ENCODE measurements at regions not wholly inside any gene's neighbourhood (a gene's known extent, or its start where the extent isn't known, plus 50 kb on each side); places are given as distances from the start of the nearest gene placed in this dataset.

GRCh38 chr12:69136931-69137613 lies 102.3 kb upstream of the CPSF6 start:
- 84 to 85% methylated on average over 2 of the region's 2 CpGs for WGBS, 2 donors
- H3K36me3 ChIP-seq (ENCODE audit: control insufficient read depth in 1 of 2, insufficient read depth in 2 of 2, low read length in 1 of 2) = no peaks in the 10 kb centered on the region
- no peak overlapping the region for H3K4me3 ChIP-seq (ENCODE audit: low read length in 2 of 2)
- H3K9me3 ChIP-seq (ENCODE audit: control insufficient read depth, low read length) = peaks cover 4% of the 10 kb centered on the region
- DNase-seq (no peak), ATAC-seq (ENCODE audit: low FRiP score) (no peak)
- no peaks in the 10 kb centered on the region for H3K27me3 ChIP-seq (ENCODE audit: control insufficient read depth in 1 of 2, insufficient read depth in 2 of 2, low read length in 1 of 2)
- intact Hi-C loops (cut with DNase I) = no loop called here
- H3K27ac ChIP-seq (ENCODE audit: low read depth in 1 of 2, low read length in 2 of 2) = no peak overlapping the region
- no peaks in the 10 kb centered on the region for H3K4me1 ChIP-seq (ENCODE audit: control insufficient read depth in 1 of 2, insufficient read depth in 2 of 2, low read length in 2 of 2)

- Histone ChIP-seq H3K4me3 (ENCODE audit: low read length in 2 of 2) (no peak overlapping the region), H3K27ac (ENCODE audit: low read depth in 1 of 2, low read length in 2 of 2) (no peak overlapping the region), H3K4me1 (ENCODE audit: control insufficient read depth in 1 of 2, insufficient read depth in 2 of 2, low read length in 2 of 2) (no peaks in the 10 kb centered on the region), H3K9me3 (ENCODE audit: control insufficient read depth, low read length) (peaks cover 4% of the 10 kb centered on the region), H3K36me3 (ENCODE audit: control insufficient read depth in 1 of 2, insufficient read depth in 2 of 2, low read length in 1 of 2) (no peaks in the 10 kb centered on the region), H3K27me3 (ENCODE audit: control insufficient read depth in 1 of 2, insufficient read depth in 2 of 2, low read length in 1 of 2) (no peaks in the 10 kb centered on the region)
- DNase-seq (no peak), ATAC-seq (ENCODE audit: low FRiP score) (no peak)
- WGBS, 2 donors = 58 to 70% methylated on average over 2 of the region's 2 CpGs
- intact Hi-C loops (cut with DNase I) = no loop called here
Measured at GRCh38 chr12:69141074-69141473, 98.3 kb upstream of the CPSF6 start.

- no peak for DNase-seq
- Histone ChIP-seq H3K4me1 (ENCODE audit: control insufficient read depth in 1 of 2, insufficient read depth in 2 of 2, low read length in 2 of 2) (no peaks in the 10 kb centered on the region), H3K27me3 (ENCODE audit: control insufficient read depth in 1 of 2, insufficient read depth in 2 of 2, low read length in 1 of 2) (no peaks in the 10 kb centered on the region), H3K27ac (ENCODE audit: low read depth in 1 of 2, low read length in 2 of 2) (no peak overlapping the region), H3K9me3 (ENCODE audit: control insufficient read depth, low read length) (no peaks in the 10 kb centered on the region), H3K4me3 (ENCODE audit: low read length in 2 of 2) (no peak overlapping the region), H3K36me3 (ENCODE audit: control insufficient read depth in 1 of 2, insufficient read depth in 2 of 2, low read length in 1 of 2) (no peaks in the 10 kb centered on the region)
- 49% methylated on average over 2 of the region's 2 CpGs for WGBS, 2 donors
- intact Hi-C loops (cut with DNase I) = no loop called here
- no peak for ATAC-seq (ENCODE audit: low FRiP score)
Measured at GRCh38 chr12:69149270-69149669, 90.1 kb upstream of the CPSF6 start.

- H3K27ac ChIP-seq (ENCODE audit: low read depth in 1 of 2, low read length in 2 of 2) = no peak overlapping the region
- no peaks in the 10 kb centered on the region for H3K27me3 ChIP-seq (ENCODE audit: control insufficient read depth in 1 of 2, insufficient read depth in 2 of 2, low read length in 1 of 2)
- no peaks in the 10 kb centered on the region for H3K4me1 ChIP-seq (ENCODE audit: control insufficient read depth in 1 of 2, insufficient read depth in 2 of 2, low read length in 2 of 2)
- intact Hi-C loops (cut with DNase I) = loop anchor here in 1 of 2 donors (5.0 kb wide), 1 partner anchor 102 kb away; no protein-coding TSS in a partner anchor
- no peak for ATAC-seq (ENCODE audit: low FRiP score)
- no peaks in the 10 kb centered on the region for H3K9me3 ChIP-seq (ENCODE audit: control insufficient read depth, low read length)
- no peak for DNase-seq
- WGBS, 2 donors = 57 to 64% methylated on average over 4 of the region's 4 CpGs
- no peak overlapping the region for H3K4me3 ChIP-seq (ENCODE audit: low read length in 2 of 2)
- no peaks in the 10 kb centered on the region for H3K36me3 ChIP-seq (ENCODE audit: control insufficient read depth in 1 of 2, insufficient read depth in 2 of 2, low read length in 1 of 2)
Measured at GRCh38 chr12:69150083-69150795, 89.1 kb upstream of the CPSF6 start.

- DNase-seq = no peak
- no peak for ATAC-seq (ENCODE audit: low FRiP score)
- Histone ChIP-seq H3K4me1 (ENCODE audit: control insufficient read depth in 1 of 2, insufficient read depth in 2 of 2, low read length in 2 of 2) (no peaks in the 10 kb centered on the region), H3K9me3 (ENCODE audit: control insufficient read depth, low read length) (no peaks in the 10 kb centered on the region), H3K36me3 (ENCODE audit: control insufficient read depth in 1 of 2, insufficient read depth in 2 of 2, low read length in 1 of 2) (no peaks in the 10 kb centered on the region), H3K27ac (ENCODE audit: low read depth in 1 of 2, low read length in 2 of 2) (no peak overlapping the region), H3K27me3 (ENCODE audit: control insufficient read depth in 1 of 2, insufficient read depth in 2 of 2, low read length in 1 of 2) (no peaks in the 10 kb centered on the region), H3K4me3 (ENCODE audit: low read length in 2 of 2) (no peak overlapping the region)
- WGBS, 2 donors = 20 to 26% methylated on average over 2 of the region's 2 CpGs
- intact Hi-C loops (cut with DNase I) = loop anchor here in 1 of 2 donors (5.0 kb wide), 1 partner anchor 102 kb away; no protein-coding TSS in a partner anchor
Measured at GRCh38 chr12:69150796-69151127, 88.6 kb upstream of the CPSF6 start.

GRCh38 chr12:69151254-69151764 lies 88.1 kb upstream of the CPSF6 start:
- Histone ChIP-seq H3K4me1 (ENCODE audit: control insufficient read depth in 1 of 2, insufficient read depth in 2 of 2, low read length in 2 of 2) (no peaks in the 10 kb centered on the region), H3K36me3 (ENCODE audit: control insufficient read depth in 1 of 2, insufficient read depth in 2 of 2, low read length in 1 of 2) (no peaks in the 10 kb centered on the region), H3K27ac (ENCODE audit: low read depth in 1 of 2, low read length in 2 of 2) (no peak overlapping the region), H3K27me3 (ENCODE audit: control insufficient read depth in 1 of 2, insufficient read depth in 2 of 2, low read length in 1 of 2) (no peaks in the 10 kb centered on the region), H3K9me3 (ENCODE audit: control insufficient read depth, low read length) (no peaks in the 10 kb centered on the region), H3K4me3 (ENCODE audit: low read length in 2 of 2) (no peak overlapping the region)
- WGBS, 2 donors = 35 to 39% methylated on average over 7 of the region's 7 CpGs
- DNase-seq (no peak), ATAC-seq (ENCODE audit: low FRiP score) (no peak)
- intact Hi-C loops (cut with DNase I) = loop anchor here in 1 of 2 donors (5.0 kb wide), 1 partner anchor 101 kb away; no protein-coding TSS in a partner anchor

- H3K4me1 ChIP-seq (ENCODE audit: control insufficient read depth in 1 of 2, insufficient read depth in 2 of 2, low read length in 2 of 2) = no peaks in the 10 kb centered on the region
- no peaks in the 10 kb centered on the region for H3K27me3 ChIP-seq (ENCODE audit: control insufficient read depth in 1 of 2, insufficient read depth in 2 of 2, low read length in 1 of 2)
- 3 to 5% methylated on average over 7 of the region's 7 CpGs for WGBS, 2 donors
- H3K27ac ChIP-seq (ENCODE audit: low read depth in 1 of 2, low read length in 2 of 2) = no peak overlapping the region
- H3K9me3 ChIP-seq (ENCODE audit: control insufficient read depth, low read length) = no peaks in the 10 kb centered on the region
- ATAC-seq (ENCODE audit: low FRiP score) = no peak
- intact Hi-C loops (cut with DNase I) = loop anchor here in 1 of 2 donors (5.0 kb wide), 2 partner anchors 88 to 98 kb away; no protein-coding TSS in a partner anchor
- H3K36me3 ChIP-seq (ENCODE audit: control insufficient read depth in 1 of 2, insufficient read depth in 2 of 2, low read length in 1 of 2) = no peaks in the 10 kb centered on the region
- no peak overlapping the region for H3K4me3 ChIP-seq (ENCODE audit: low read length in 2 of 2)
- peak; percentile 72 to 86 for DNase-seq
Measured at GRCh38 chr12:69154585-69155363, 84.6 kb upstream of the CPSF6 start.

- intact Hi-C loops (cut with DNase I) = loop anchor here (2.0 to 5.0 kb wide), 2 partner anchors 85 to 98 kb away; no protein-coding TSS in a partner anchor
- no peaks in the 10 kb centered on the region for H3K36me3 ChIP-seq (ENCODE audit: control insufficient read depth in 1 of 2, insufficient read depth in 2 of 2, low read length in 1 of 2)
- H3K27me3 ChIP-seq (ENCODE audit: control insufficient read depth in 1 of 2, insufficient read depth in 2 of 2, low read length in 1 of 2) = no peaks in the 10 kb centered on the region
- WGBS, 2 donors = 13 to 14% methylated on average over 13 of the region's 13 CpGs
- DNase-seq (peak; percentile 92 to 95), ATAC-seq (ENCODE audit: low FRiP score) (peak; percentile 89)
- no peak overlapping the region for H3K4me3 ChIP-seq (ENCODE audit: low read length in 2 of 2)
- no peak overlapping the region for H3K27ac ChIP-seq (ENCODE audit: low read depth in 1 of 2, low read length in 2 of 2)
- no peaks in the 10 kb centered on the region for H3K9me3 ChIP-seq (ENCODE audit: control insufficient read depth, low read length)
- no peaks in the 10 kb centered on the region for H3K4me1 ChIP-seq (ENCODE audit: control insufficient read depth in 1 of 2, insufficient read depth in 2 of 2, low read length in 2 of 2)
Measured at GRCh38 chr12:69157023-69157655, 82.2 kb upstream of the CPSF6 start.

Measured in aorta (tissue), 5 donors.